ENCODE measurements at regions not wholly inside any gene's neighbourhood (a gene's known extent, or its start where the extent isn't known, plus 50 kb on each side); places are given as distances from the start of the nearest gene placed in this dataset.

- DNase-seq (ENCODE audit: low read depth): no peak
- no peak for TF ChIP-seq CTCF (IDR thresholded peaks at IDR 0.05; ENCODE audit: low read length, missing control alignments)
- no peak overlapping the region for H3K4me3 ChIP-seq (replicated peaks; ENCODE audit: low read depth, low read length)
These were observed 407.0 kb downstream of the NPHP4 start for GRCh38 chr1:5585256-5585655.

GRCh38 chr1:5580926-5581325, 411.3 kb downstream of the NPHP4 start:
- no peak for DNase-seq (ENCODE audit: low read depth)
- H3K4me3 ChIP-seq (replicated peaks; ENCODE audit: low read depth, low read length): no peak overlapping the region
- no peak for TF ChIP-seq CTCF (IDR thresholded peaks at IDR 0.05; ENCODE audit: low read length, missing control alignments)

- TF ChIP-seq CTCF (IDR thresholded peaks at IDR 0.05; ENCODE audit: low read length, missing control alignments): no peak
- no peak for DNase-seq (ENCODE audit: low read depth)
- H3K4me3 ChIP-seq (replicated peaks; ENCODE audit: low read depth, low read length): no peak overlapping the region
These were observed 412.3 kb downstream of the NPHP4 start for GRCh38 chr1:5579966-5580365.

- DNase-seq (ENCODE audit: low read depth): no peak
- no peak for TF ChIP-seq CTCF (IDR thresholded peaks at IDR 0.05; ENCODE audit: low read length, missing control alignments)
These were observed 413.5 kb downstream of the NPHP4 start for GRCh38 chr1:5578690-5579089.

GRCh38 chr1:5577255-5578040, 414.8 kb downstream of the NPHP4 start:
- TF ChIP-seq CTCF (IDR thresholded peaks at IDR 0.05; ENCODE audit: low read length, missing control alignments): no peak
- no peak for DNase-seq (ENCODE audit: low read depth)

More at GRCh38 chr1:5578690-5579089, 413.5 kb downstream of the NPHP4 start:
- no peak overlapping the region for H3K4me3 ChIP-seq (replicated peaks; ENCODE audit: low read depth, low read length)

GRCh38 chr1:5576673-5577065, 415.6 kb downstream of the NPHP4 start:
- no peak for DNase-seq (ENCODE audit: low read depth)
- no peak for TF ChIP-seq CTCF (IDR thresholded peaks at IDR 0.05; ENCODE audit: low read length, missing control alignments)
- no peak overlapping the region for H3K4me3 ChIP-seq (replicated peaks; ENCODE audit: low read depth, low read length)

More at GRCh38 chr1:5577255-5578040, 414.8 kb downstream of the NPHP4 start:
- no peak overlapping the region for H3K4me3 ChIP-seq (replicated peaks; ENCODE audit: low read depth, low read length)

Measured in fibroblast of pulmonary artery (primary cell).